PC-3 (cell line): ENCODE measurements at regions not wholly inside any gene's neighbourhood (a gene's known extent, or its start where the extent isn't known, plus 50 kb on each side); places are given as distances from the start of the nearest gene placed in this dataset.
"Not testable (repeated sequence)": the region's sequence is repeated elsewhere in the genome, so short reads cannot be mapped to it uniquely, and the experiment has no call there.

Experiments
- ATAC-seq: fragments of 200-7000 bp; cut with Tn5 transposase; 2 replicates; pipeline ENCODE4 v1.9.1; 2020; ENCODE audit warnings: mild to moderate bottlenecking, moderate library complexity
- BruUV-seq: library from RNA; stranded (reverse); fragments of 400-500 nt; replicated peaks from 2 replicates; lab custom pipeline; 2021; lab: Mats Ljungman, UMichigan
- CTCF ChIA-PET: fragments of 300-600 bp; sonication (Branson Sonifier 250); formaldehyde crosslinking; loops from one replicate; lab custom pipeline; 2022; ENCODE audit warnings: antibody characterized with exemption; lab: Charles Lee
- POLR2A ChIA-PET: fragments of 300-600 bp; sonication (Branson Sonifier 250); formaldehyde crosslinking; loops from one replicate; lab custom pipeline; 2022; ENCODE audit warnings: antibody characterized with exemption; ENCODE audit not compliant: unreplicated experiment; lab: Charles Lee
- DNase-seq: peaks from one replicate; pipeline ENCODE4 v3.0.0-alpha.2; 2015
- H2AFZ ChIP-seq: fragments of 300-600 bp; sonication (generic); 2 replicates; pipeline ENCODE4 v1.6.0; 2016; ENCODE audit warnings: antibody characterized with exemption, low read length
- H3F3A ChIP-seq: fragments of 300-600 bp; sonication (generic); one replicate; pipeline ENCODE4 v1.6.0; 2017; ENCODE audit warnings: antibody characterized with exemption, low read length, control low read depth, mild to moderate bottlenecking; ENCODE audit not compliant: unreplicated experiment
- H3K27ac ChIP-seq: fragments of 300-600 bp; sonication (generic); 2 replicates; pipeline ENCODE4 v1.5.1; 2016; ENCODE audit warnings: mild to moderate bottlenecking, low read length
- H3K27me3 ChIP-seq: fragments of 300-600 bp; sonication (generic); 2 replicates; pipeline ENCODE4 v1.6.1; 2016; ENCODE audit warnings: low read length, mixed read lengths
- H3K36me3 ChIP-seq: fragments of 300-600 bp; sonication (generic); 2 replicates; pipeline ENCODE4 v1.6.1; 2016; ENCODE audit warnings: low read depth, mixed run types, low read length, mixed read lengths
- H3K4me1 ChIP-seq: fragments of 300-600 bp; sonication (generic); 2 replicates; pipeline ENCODE4 v1.5.1; 2016; ENCODE audit warnings: low read length; ENCODE audit not compliant: insufficient read depth
- H3K4me2 ChIP-seq: fragments of 300-600 bp; sonication (generic); 2 replicates; pipeline ENCODE4 v1.6.0; 2016; ENCODE audit warnings: low read length
- H3K4me3 ChIP-seq: fragments of 300-600 bp; sonication (generic); 2 replicates; pipeline ENCODE4 v1.5.1; 2016; ENCODE audit warnings: mild to moderate bottlenecking, low read length, mixed read lengths
- H3K79me2 ChIP-seq: fragments of 300-600 bp; sonication (generic); 2 replicates; pipeline ENCODE4 v1.6.1; 2017; ENCODE audit warnings: low read length, mixed read lengths
- H3K9ac ChIP-seq: fragments of 300-600 bp; sonication (generic); 2 replicates; pipeline ENCODE4 v1.6.0; 2016; ENCODE audit warnings: mild to moderate bottlenecking, low read length
- H3K9me2 ChIP-seq: fragments of 300-600 bp; sonication (generic); replicated peaks from 2 replicates; pipeline ENCODE4 v1.6.1; 2016; ENCODE audit warnings: mixed run types, low read length, mixed read lengths
- H3K9me3 ChIP-seq: fragments of 300-600 bp; sonication (generic); 2 replicates; pipeline ENCODE4 v1.6.1; 2016; ENCODE audit warnings: low read length, mixed read lengths
- H4K20me1 ChIP-seq: fragments of 300-600 bp; sonication (generic); 2 replicates; pipeline ENCODE4 v1.6.1; 2016; ENCODE audit warnings: low read length, mixed read lengths
- EZH2 ChIP-seq: fragments of 300-600 bp; sonication (generic); IDR thresholded peaks from one replicate; pipeline ENCODE4 v1.6.1; 2017; ENCODE audit warnings: antibody characterized with exemption, mild to moderate bottlenecking, low read length; ENCODE audit not compliant: unreplicated experiment
- EZH2phosphoT487 ChIP-seq: fragments of 300-600 bp; sonication (generic); IDR thresholded peaks from 2 replicates; pipeline ENCODE4 v1.6.1; 2018; ENCODE audit warnings: mild to moderate bottlenecking, antibody characterized with exemption, low read length, borderline replicate concordance
- intact Hi-C: fragments of 100-400 bp; cut with micrococcal nuclease; formaldehyde crosslinking; loops from 2 replicates; pipeline ENCODE4 v1.9.0; 2023
- TF ChIP-seq, protein P1 (sequence below): fragments of 300-600 bp; sonication (generic); conservative IDR thresholded peaks from 2 replicates; pipeline ENCODE4 v1.5.1; 2017; ENCODE audit warnings: antibody characterized with exemption, low read depth, mild to moderate bottlenecking, low read length

DNA sequence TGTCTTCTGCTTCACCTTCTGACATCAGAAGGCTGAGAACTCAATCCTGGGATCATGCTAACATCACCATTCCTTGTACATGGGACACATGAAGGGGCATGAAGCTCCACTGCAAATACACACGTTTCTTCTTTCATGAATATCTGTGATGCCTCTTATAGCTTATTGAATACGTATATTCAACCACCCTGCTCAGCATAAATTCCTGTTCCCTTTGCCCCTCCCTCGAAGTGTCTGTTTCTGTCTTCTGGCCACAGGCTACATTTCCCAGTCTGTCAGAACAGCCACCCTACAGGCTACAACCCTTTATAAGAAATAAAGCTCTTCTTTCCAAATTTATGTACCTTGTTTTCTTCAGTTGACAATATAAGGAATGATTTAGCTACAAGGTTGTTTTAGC is 201.3 kb upstream of the STS start:
- Histone ChIP-seq H3K36me3 (no peaks in the 10 kb centered on the region), H3K4me3 (no peak overlapping the region), H3K79me2 (no peaks in the 10 kb centered on the region), H3K27ac (no peak overlapping the region), H3K9me3 (no peaks in the 10 kb centered on the region), H3K9me2 (no peaks in the 10 kb centered on the region), H3F3A (no peaks in the 10 kb centered on the region), H3K9ac (no peak overlapping the region), H2AFZ (no peak overlapping the region), H3K4me1 (no peaks in the 10 kb centered on the region), H3K27me3 (no peaks in the 10 kb centered on the region), H4K20me1 (no peaks in the 10 kb centered on the region), H3K4me2 (no peak overlapping the region)
- ATAC-seq (no peak), DNase-seq (no peak)
- BruUV-seq: no TSS peak
- intact Hi-C loops: no loop called here
- ChIA-PET CTCF (no interaction called here), POLR2A (no interaction called here)
- TF ChIP-seq EZH2phosphoT487 (no peak), EZH2 (no peak)
- TF ChIP-seq, protein P1, sequence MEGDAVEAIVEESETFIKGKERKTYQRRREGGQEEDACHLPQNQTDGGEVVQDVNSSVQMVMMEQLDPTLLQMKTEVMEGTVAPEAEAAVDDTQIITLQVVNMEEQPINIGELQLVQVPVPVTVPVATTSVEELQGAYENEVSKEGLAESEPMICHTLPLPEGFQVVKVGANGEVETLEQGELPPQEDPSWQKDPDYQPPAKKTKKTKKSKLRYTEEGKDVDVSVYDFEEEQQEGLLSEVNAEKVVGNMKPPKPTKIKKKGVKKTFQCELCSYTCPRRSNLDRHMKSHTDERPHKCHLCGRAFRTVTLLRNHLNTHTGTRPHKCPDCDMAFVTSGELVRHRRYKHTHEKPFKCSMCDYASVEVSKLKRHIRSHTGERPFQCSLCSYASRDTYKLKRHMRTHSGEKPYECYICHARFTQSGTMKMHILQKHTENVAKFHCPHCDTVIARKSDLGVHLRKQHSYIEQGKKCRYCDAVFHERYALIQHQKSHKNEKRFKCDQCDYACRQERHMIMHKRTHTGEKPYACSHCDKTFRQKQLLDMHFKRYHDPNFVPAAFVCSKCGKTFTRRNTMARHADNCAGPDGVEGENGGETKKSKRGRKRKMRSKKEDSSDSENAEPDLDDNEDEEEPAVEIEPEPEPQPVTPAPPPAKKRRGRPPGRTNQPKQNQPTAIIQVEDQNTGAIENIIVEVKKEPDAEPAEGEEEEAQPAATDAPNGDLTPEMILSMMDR: no peak

DNA sequence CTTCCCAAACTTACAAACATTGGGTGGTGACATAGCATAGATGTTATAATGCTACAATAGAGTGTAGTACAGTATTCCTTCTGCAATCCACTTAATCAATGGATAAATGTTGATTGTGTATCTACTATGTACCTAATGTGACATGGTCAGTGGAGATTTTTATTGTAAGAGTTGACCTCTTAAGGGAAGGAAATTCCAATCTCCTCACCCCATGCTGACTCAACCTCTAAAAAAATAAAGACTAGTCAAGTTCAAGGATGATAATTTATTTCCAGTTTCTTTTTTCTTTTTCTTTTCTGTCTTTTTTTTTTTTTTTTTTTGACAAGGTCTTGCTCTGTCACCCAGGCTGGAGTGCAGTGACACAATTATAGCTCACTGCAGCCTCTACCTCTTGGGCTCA is 206.5 kb upstream of the STS start:
- intact Hi-C loops: no loop called here
- ChIA-PET CTCF (no interaction called here), POLR2A (no interaction called here)
- no peaks in the 10 kb centered on the region for H3F3A ChIP-seq
- H3K79me2 ChIP-seq: no peaks in the 10 kb centered on the region
- H3K4me2 ChIP-seq: no peak overlapping the region
- no peak for TF ChIP-seq EZH2phosphoT487
- TF ChIP-seq, protein P1: no peak
- no peak for TF ChIP-seq EZH2
- DNase-seq (no peak), ATAC-seq (no peak)
- BruUV-seq: no TSS peak
- H3K27me3 ChIP-seq: no peaks in the 10 kb centered on the region
- no peak overlapping the region for H3K9ac ChIP-seq
- H3K9me2 ChIP-seq: no peaks in the 10 kb centered on the region
- no peak overlapping the region for H2AFZ ChIP-seq
- H3K9me3 ChIP-seq: no peaks in the 10 kb centered on the region
- no peaks in the 10 kb centered on the region for H4K20me1 ChIP-seq
- no peaks in the 10 kb centered on the region for H3K36me3 ChIP-seq
- H3K4me1 ChIP-seq: no peaks in the 10 kb centered on the region
- no peak overlapping the region for H3K4me3 ChIP-seq
- no peak overlapping the region for H3K27ac ChIP-seq

DNA sequence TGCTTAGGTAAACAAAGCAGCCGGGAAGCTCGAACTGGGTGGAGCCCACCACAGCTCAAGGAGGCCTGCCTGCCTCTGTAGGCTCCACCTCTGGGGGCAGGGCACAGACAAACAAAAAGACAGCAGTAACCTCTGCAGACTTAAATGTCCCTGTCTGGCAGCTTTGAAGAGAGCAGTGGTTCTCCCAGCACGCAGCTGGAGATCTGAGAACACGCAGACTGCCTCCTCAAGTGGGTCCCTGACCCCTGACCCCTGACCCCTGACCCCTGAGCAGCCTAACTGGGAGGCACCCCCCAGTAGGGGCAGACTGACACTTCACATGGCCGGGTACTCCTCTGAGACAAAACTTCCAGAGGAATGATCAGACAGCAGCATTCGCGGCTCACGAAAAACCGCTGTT is 214.6 kb upstream of the STS start:
- H3K9ac ChIP-seq, H4K20me1 ChIP-seq, H3K79me2 ChIP-seq, H3K9me3 ChIP-seq, H3K4me1 ChIP-seq, H3K27me3 ChIP-seq, H3K27ac ChIP-seq, DNase-seq, H3K36me3 ChIP-seq, H3F3A ChIP-seq, intact Hi-C loops, ATAC-seq, H2AFZ ChIP-seq, POLR2A ChIA-PET, H3K4me3 ChIP-seq, H3K9me2 ChIP-seq, BruUV-seq, CTCF ChIA-PET, H3K4me2 ChIP-seq: not testable (repeated sequence)
